K562 (cell line): ENCODE measurements at regions not wholly inside any gene's neighbourhood (a gene's known extent, or its start where the extent isn't known, plus 50 kb on each side); places are given as distances from the start of the nearest gene placed in this dataset.
A peak's percentile ranks its signal among the peaks of the same experiment; 100 is the strongest.

ENCODE experiments used
- ATAC-seq: fragments of 200-7000 bp; cut with Tn5 transposase; 3 replicates; pipeline ENCODE4 v1.9.1; 2020; ENCODE audit warnings: moderate library complexity
- BruUV-seq: library from RNA; stranded (reverse); fragments of 400-500 nt; replicated peaks from 2 replicates; lab custom pipeline; 2021; lab: Mats Ljungman, UMichigan
- CTCF ChIA-PET: fragments of 300-600 bp; formaldehyde crosslinking; extraction: SDS; loops from one replicate; lab custom pipeline; 2021; ENCODE audit warnings: low intra/inter-chr PET ratio; lab: Yijun Ruan, JAX
- POLR2A ChIA-PET: fragments of 300-600, 350-650 bp; sonication (Branson Sonifier 250); formaldehyde crosslinking; extraction: SDS; loops from one replicate; lab custom pipeline; 2021; ENCODE audit warnings: antibody characterized with exemption, inconsistent platforms; lab: Yijun Ruan, JAX
- DNase-seq, 4 experiments: peaks; one replicate each; pipeline versions ENCODE4 v3.0.0 to v3.0.0-alpha.2; 2011 to 2018; ENCODE audit warnings: low spot score in 3 of 4, mixed read lengths in 3 of 4; ENCODE audit errors: extremely low read depth in 1 of 4
- FAIRE-seq: peaks from 2 replicates; lab custom pipeline; 2011; peaks lifted over from hg19 to GRCh38; lab: Jason Lieb, UNC
- H2AFZ ChIP-seq: 2 replicates; pipeline ENCODE4 v1.6.0; 2011; ENCODE audit warnings: low read depth, low read length, control low read depth, inconsistent platforms
- H3K27ac ChIP-seq: fragments of 200-600 bp; 3 replicates; pipeline ENCODE4 v1.8.0; 2011; ENCODE audit warnings: low read depth, mild to moderate bottlenecking, control low read depth, inconsistent platforms, low read length, moderate library complexity, mixed read lengths; ENCODE audit errors: extremely low read depth
- H3K27me3 ChIP-seq, 2 experiments: fragments of 300-600 bp in 1 of 2; 2 replicates in 1 of 2; 3 replicates in 1 of 2; pipeline versions ENCODE4 v1.6.0 to v1.8.0; 2011; ENCODE audit warnings: inconsistent platforms in 2 of 2, low read length in 2 of 2, mild to moderate bottlenecking in 1 of 2, mixed read lengths in 1 of 2, moderate library complexity in 1 of 2; ENCODE audit not compliant: control insufficient read depth in 2 of 2, insufficient read depth in 2 of 2
- H3K36me3 ChIP-seq: fragments of 300-600 bp; 3 replicates; pipeline ENCODE4 v1.8.0; 2011; ENCODE audit warnings: mild to moderate bottlenecking, low read length, inconsistent platforms; ENCODE audit not compliant: control insufficient read depth, insufficient read depth
- H3K4me1 ChIP-seq, 2 experiments: fragments of 200-600 bp in 1 of 2; replicated peaks in 1 of 2; 2 replicates in 1 of 2; 3 replicates in 1 of 2; pipeline versions ENCODE4 v1.5.1 to v1.8.0; 2011; ENCODE audit warnings: inconsistent platforms in 2 of 2, low read length in 2 of 2, mild to moderate bottlenecking in 1 of 2, mixed read lengths in 1 of 2, moderate library complexity in 1 of 2; ENCODE audit not compliant: control insufficient read depth in 2 of 2, insufficient read depth in 2 of 2
- H3K4me2 ChIP-seq: 2 replicates; pipeline ENCODE4 v1.6.1; 2011; ENCODE audit warnings: low read length, control low read depth, inconsistent platforms, mixed read lengths; ENCODE audit not compliant: insufficient read depth
- H3K4me3 ChIP-seq: fragments of 200-600 bp; sonication (generic), shearing (Covaris generic); 2 replicates; pipeline ENCODE4 v1.5.1; 2016; ENCODE audit warnings: control low read depth, inconsistent platforms
- H3K79me2 ChIP-seq: fragments of 200-600 bp; 3 replicates; pipeline ENCODE4 v1.8.0; 2011; ENCODE audit warnings: low read length, inconsistent platforms; ENCODE audit not compliant: control insufficient read depth, insufficient read depth
- H3K9ac ChIP-seq, 2 experiments: 2 replicates each; pipeline versions ENCODE4 v1.6.0 to v1.6.1; 2011; ENCODE audit warnings: low read depth in 2 of 2, low read length in 2 of 2, control low read depth in 1 of 2, inconsistent platforms in 1 of 2, mild to moderate bottlenecking in 1 of 2, mixed read lengths in 1 of 2; ENCODE audit not compliant: insufficient read depth in 1 of 2
- H3K9me1 ChIP-seq: one replicate; pipeline ENCODE4 v1.6.0; 2011; ENCODE audit warnings: inconsistent platforms, mild to moderate bottlenecking, low read length, moderate library complexity; ENCODE audit not compliant: control insufficient read depth, insufficient read depth
- H3K9me3 ChIP-seq: replicated peaks from 2 replicates; pipeline ENCODE4 v1.5.1; 2011; ENCODE audit warnings: low read depth, low read length, inconsistent platforms; ENCODE audit not compliant: control insufficient read depth, insufficient read depth
- H4K20me1 ChIP-seq: replicated peaks from 2 replicates; pipeline ENCODE4 v1.6.1; 2011; ENCODE audit warnings: low read length, inconsistent platforms, mixed read lengths; ENCODE audit not compliant: control insufficient read depth, insufficient read depth
- AFF1 ChIP-seq, 2 experiments: fragments of 450-650 bp; IDR thresholded peaks; 2 replicates each; pipeline ENCODE4 v1.6.1; 2018; ENCODE audit warnings: mild to moderate bottlenecking in 2 of 2, low read depth in 1 of 2; ENCODE audit not compliant: partially characterized antibody in 2 of 2
- ATF4 ChIP-seq: fragments of 450-650 bp; formaldehyde crosslinking; IDR thresholded peaks from 2 replicates; pipeline ENCODE4 v1.4.0; 2022; ENCODE audit warnings: mild to moderate bottlenecking, moderate library complexity
- C11orf30 ChIP-seq: fragments of 450-650 bp; IDR thresholded peaks from 2 replicates; pipeline ENCODE4 v1.6.1; 2016; ENCODE audit warnings: low read depth, mild to moderate bottlenecking
- CREB1 ChIP-seq, 2 experiments: sonication (generic) in 1 of 2; formaldehyde crosslinking in 1 of 2; IDR thresholded peaks; 2 replicates each; pipeline versions ENCODE4 v1.6.1 to v1.8.0; 2012 to 2022; ENCODE audit warnings: inconsistent platforms in 1 of 2, mild to moderate bottlenecking in 1 of 2, missing genetic modification reagents in 1 of 2, moderate library complexity in 1 of 2
- HEY1 ChIP-seq: fragments of 250-450 bp; sonication (Bioruptor Pico); IDR thresholded peaks from 2 replicates; pipeline ENCODE4 v1.5.0; 2020; ENCODE audit warnings: mild to moderate bottlenecking, moderate library complexity, borderline replicate concordance
- HNRNPL ChIP-seq: fragments of 200-400 bp; formaldehyde crosslinking; IDR thresholded peaks from 2 replicates; pipeline ENCODE4 v1.6.1; 2017; ENCODE audit warnings: low read depth, mild to moderate bottlenecking, low read length
- NFRKB ChIP-seq: fragments of 450-650 bp; IDR thresholded peaks from 2 replicates; pipeline ENCODE4 v1.6.1; 2016; ENCODE audit warnings: low read depth
- PRMT5 ChIP-seq: sonication (generic); formaldehyde crosslinking; IDR thresholded peaks from 2 replicates; pipeline ENCODE4 v1.5.0; 2020; ENCODE audit warnings: missing genetic modification reagents
- SNIP1 ChIP-seq: fragments of 450-650 bp; IDR thresholded peaks from 2 replicates; pipeline ENCODE4 v1.7.1; 2017; ENCODE audit warnings: low read depth, mild to moderate bottlenecking
- SUPT5H ChIP-seq: fragments of 450-650 bp; IDR thresholded peaks from 2 replicates; pipeline ENCODE4 v1.6.1; 2016
- TOE1 ChIP-seq, 2 experiments: fragments of 450-650 bp in 1 of 2; sonication (generic) in 1 of 2; formaldehyde crosslinking in 1 of 2; IDR thresholded peaks; 2 replicates each; pipeline versions ENCODE4 v1.7.1 to v1.8.0; 2016 to 2022; ENCODE audit warnings: borderline replicate concordance in 2 of 2, mild to moderate bottlenecking in 2 of 2, antibody characterized with exemption in 1 of 2, inconsistent platforms in 1 of 2, low read depth in 1 of 2, missing genetic modification reagents in 1 of 2, moderate library complexity in 1 of 2
- ZBTB12 ChIP-seq: fragments of 250-450 bp; sonication (Bioruptor Pico); IDR thresholded peaks from 2 replicates; pipeline ENCODE4 v1.4.0; 2020
- ZNF274 ChIP-seq: IDR thresholded peaks from 2 replicates; pipeline ENCODE4 v1.6.1; 2011; ENCODE audit warnings: low read depth, mild to moderate bottlenecking, low read length, moderate library complexity, borderline replicate concordance
- ZNF324 ChIP-seq: fragments of 250-450 bp; sonication (Bioruptor Pico); IDR thresholded peaks from 2 replicates; pipeline ENCODE4 v1.4.0; 2020; ENCODE audit warnings: mild to moderate bottlenecking
- WGBS: fragments of 100-300 bp; shearing (Covaris generic); methylation state at CpG from one replicate; pipeline ENCODE4 v1.1.6; 2016; ENCODE audit warnings: low coverage, mixed read lengths; ENCODE audit not compliant: insufficient coverage; ENCODE audit errors: missing lambda C conversion rate; 5-methylcytosine and 5-hydroxymethylcytosine counted together
- in situ Hi-C: fragments of 300-500 bp; cut with MboI; formaldehyde crosslinking; loops from 4 replicates; pipeline ENCODE4 v1.15.0; 2018; ENCODE audit warnings: inconsistent platforms, mixed read lengths
- intact Hi-C: fragments of 100-400 bp; cut with micrococcal nuclease; formaldehyde crosslinking; loops from 2 replicates; pipeline ENCODE4 v1.14.2; 2022

GRCh38 chr6:28743271-28743789, 180.5 kb downstream of the TRIM27 start:
- peak overlapping the region; percentile 53 for H3K4me3 ChIP-seq
- intact Hi-C loops (loop anchor here (2.0 to 10.0 kb wide), 3 partner anchors 15 to 909 kb away; a partner anchor contains a TSS), in situ Hi-C loops (no loop called here)
- WGBS, result under 1% methylated on average over 10 of the region's 10 CpGs
- BruUV-seq, result no TSS peak
- peak overlapping the region; percentile 78 to 80; a peak in 3 of 4 replicates for H3K9ac ChIP-seq
- peak in 3 of 4 experiments; percentile 26 to 73 (median 52) for DNase-seq
- no peaks in the 10 kb centered on the region for H3K9me3 ChIP-seq
- H3K36me3 ChIP-seq, result no peaks in the 10 kb centered on the region
- peaks cover 3 to 21% of the 10 kb centered on the region in 2 experiments; a peak in 3 of 5 replicates for H3K4me1 ChIP-seq
- POLR2A ChIA-PET, result interaction anchor here (0.7 to 3.0 kb wide), 9 partner anchors 8 to 119 kb away, joined by 3 to 19 read pairs (median 6); no protein-coding TSS in a partner anchor
- no peak for FAIRE-seq
- no peaks in the 10 kb centered on the region for H4K20me1 ChIP-seq
- no peaks in the 10 kb centered on the region for H3K79me2 ChIP-seq
- peak overlapping the region; percentile 91 for H3K4me2 ChIP-seq
- H3K9me1 ChIP-seq, result no peaks in the 10 kb centered on the region
- H3K27ac ChIP-seq, result peak overlapping the region; percentile 75
- peak; percentile 64 for ATAC-seq
- no peaks in the 10 kb centered on the region for H3K27me3 ChIP-seq
- CTCF ChIA-PET, result interaction anchor here (0.6 kb wide), 1 partner anchor 197 kb away, joined by 3 read pairs; no protein-coding TSS in a partner anchor
- peak overlapping the region; percentile 95 for H2AFZ ChIP-seq
- TF ChIP-seq PRMT5 (CRISPR knock-in tag) (no peak), ZNF274 (no peak), NFRKB (peak; percentile 59; the same call in 1 of the 2 replicates), C11orf30 (peak; percentile 24; the same call in 1 of the 2 replicates), SNIP1 (no peak), ATF4 (CRISPR knock-in tag) (no peak), ZNF324 (CRISPR knock-in tag) (no peak), AFF1 (IDR thresholded peaks at IDR 0.05; ENCODE audit: low read depth in 1 of 2, partially characterized antibody in 2 of 2) (peak in 1 of 2 experiments; percentile 28), SUPT5H (0 out of 2 replicates have a peak, but pooled peaks have one; percentile 44), ZBTB12 (no peak), HNRNPL (no peak), TOE1 (IDR thresholded peaks at IDR 0.05; ENCODE audit: borderline replicate concordance) (peak; percentile 26; the same call in 1 of the 2 replicates), TOE1 (CRISPR knock-in tag; IDR thresholded peaks at IDR 0.05; ENCODE audit: borderline replicate concordance, low read depth) (no peak), CREB1 (IDR thresholded peaks at IDR 0.05) (0 out of 2 replicates have a peak, but pooled peaks have one; percentile 14), CREB1 (CRISPR knock-in tag; IDR thresholded peaks at IDR 0.05) (no peak), HEY1 (CRISPR knock-in tag) (no peak)
